Ascending aorta (tissue), 2 donors: ENCODE measurements at regions not wholly inside any gene's neighbourhood (a gene's known extent, or its start where the extent isn't known, plus 50 kb on each side); places are given as distances from the start of the nearest gene placed in this dataset.

Source experiments
- DNase-seq, 2 donors: peaks; one replicate each; pipeline ENCODE4 v3.0.0-alpha.2; 2019; ENCODE audit warnings: low spot score in 2 of 2
- H3K27ac ChIP-seq, 2 donors: fragments of 200-600 bp; sonication (generic); one replicate each; pipeline ENCODE4 v1.5.1; 2016 to 2017; ENCODE audit warnings: mild to moderate bottlenecking in 1 of 2
- H3K27me3 ChIP-seq: fragments of 200-600 bp; sonication (generic); one replicate; pipeline ENCODE4 v1.5.1; 2017
- H3K36me3 ChIP-seq, 2 donors: fragments of 200-600 bp; sonication (generic); one replicate each; pipeline ENCODE4 v1.5.1; 2016
- H3K4me1 ChIP-seq, 2 donors: fragments of 200-600 bp; sonication (generic); one replicate each; pipeline ENCODE4 v1.5.1; 2016 to 2017; ENCODE audit warnings: mild to moderate bottlenecking in 1 of 2
- H3K4me3 ChIP-seq, 2 donors: fragments of 200-600 bp; sonication (generic); one replicate each; pipeline ENCODE4 v1.5.1; 2016 to 2017; ENCODE audit warnings: mild to moderate bottlenecking in 1 of 2
- H3K9me3 ChIP-seq, 2 donors: fragments of 200-600 bp; sonication (generic); one replicate each; pipeline ENCODE4 v1.5.1; 2016
- CTCF ChIP-seq, 3 experiments: fragments of 200-600 bp in 2 of 3; fragments of 450-650 bp in 1 of 3; sonication (generic) in 2 of 3; IDR thresholded peaks; one replicate each; pipeline ENCODE4 v1.5.1; 2016 to 2019; ENCODE audit warnings: antibody characterized with exemption in 3 of 3, mild to moderate bottlenecking in 1 of 3, moderate library complexity in 1 of 3
- intact Hi-C: fragments of 100-400 bp; cut with DNase I; formaldehyde crosslinking; loops from one replicate; pipeline ENCODE4 v1.15.1; 2023

GRCh38 chr4:180434131-180434895 is 1808.9 kb upstream of the TENM3 start:
- no peak for TF ChIP-seq CTCF (IDR thresholded peaks at IDR 0.05)
- Histone ChIP-seq H3K9me3 (no peaks in the 10 kb centered on the region), H3K27ac (no peak overlapping the region), H3K4me1 (no peaks in the 10 kb centered on the region), H3K36me3 (no peaks in the 10 kb centered on the region), H3K27me3 (no peaks in the 10 kb centered on the region), H3K4me3 (no peak overlapping the region)
- DNase-seq = no peak
- intact Hi-C loops = no loop called here

DNA sequence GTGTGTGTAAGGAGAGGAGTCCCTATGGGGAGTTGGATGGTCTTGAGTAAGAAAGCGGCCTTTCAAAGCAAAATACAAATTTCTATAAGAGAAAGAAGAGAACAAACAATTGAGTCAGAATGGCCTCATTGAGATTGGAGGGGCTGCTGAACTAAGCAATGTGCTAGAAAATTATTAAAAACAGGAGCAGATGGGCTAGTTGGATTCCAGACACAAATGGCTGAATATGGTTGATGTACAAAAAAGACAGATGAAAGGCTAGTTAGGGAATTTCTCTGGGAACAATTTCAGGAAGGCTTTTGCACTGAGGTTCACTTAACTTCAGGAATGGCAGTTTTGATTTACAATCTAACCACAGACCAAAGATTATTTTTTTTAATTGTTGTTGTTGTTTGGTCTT is 1806.8 kb upstream of the TENM3 start:
- H3K27ac ChIP-seq = no peak overlapping the region
- intact Hi-C loops = no loop called here
- no peak for DNase-seq
- H3K36me3 ChIP-seq = no peaks in the 10 kb centered on the region
- no peak for TF ChIP-seq CTCF (IDR thresholded peaks at IDR 0.05)
- no peaks in the 10 kb centered on the region for H3K9me3 ChIP-seq
- H3K4me1 ChIP-seq = no peaks in the 10 kb centered on the region
- H3K27me3 ChIP-seq = no peaks in the 10 kb centered on the region
- H3K4me3 ChIP-seq = no peak overlapping the region

DNA sequence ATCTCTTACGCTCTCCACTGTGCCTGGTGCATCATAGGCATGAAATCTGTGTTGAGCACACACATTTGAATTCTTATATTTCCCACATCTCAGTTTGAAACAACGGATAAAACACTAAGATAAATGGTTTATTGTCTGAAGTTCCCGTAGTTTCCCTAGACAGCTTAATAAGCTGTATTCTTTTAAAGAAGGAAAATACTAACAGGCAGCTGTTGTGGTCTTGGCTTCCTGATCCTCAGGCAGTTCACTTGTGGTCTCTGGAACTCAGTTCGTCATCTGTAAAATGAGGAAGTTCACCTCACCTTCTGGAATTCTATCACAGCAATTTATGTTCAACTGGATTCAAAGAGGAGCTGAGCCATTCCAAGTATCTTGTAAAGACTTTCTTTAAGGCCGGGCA is 1805.6 kb upstream of the TENM3 start:
- no peaks in the 10 kb centered on the region for H3K36me3 ChIP-seq
- DNase-seq = no peak
- H3K9me3 ChIP-seq = no peaks in the 10 kb centered on the region
- no peaks in the 10 kb centered on the region for H3K4me1 ChIP-seq
- H3K27ac ChIP-seq = no peak overlapping the region
- no peaks in the 10 kb centered on the region for H3K27me3 ChIP-seq
- H3K4me3 ChIP-seq = no peak overlapping the region
- intact Hi-C loops = no loop called here
- no peak for TF ChIP-seq CTCF (IDR thresholded peaks at IDR 0.05)

DNA sequence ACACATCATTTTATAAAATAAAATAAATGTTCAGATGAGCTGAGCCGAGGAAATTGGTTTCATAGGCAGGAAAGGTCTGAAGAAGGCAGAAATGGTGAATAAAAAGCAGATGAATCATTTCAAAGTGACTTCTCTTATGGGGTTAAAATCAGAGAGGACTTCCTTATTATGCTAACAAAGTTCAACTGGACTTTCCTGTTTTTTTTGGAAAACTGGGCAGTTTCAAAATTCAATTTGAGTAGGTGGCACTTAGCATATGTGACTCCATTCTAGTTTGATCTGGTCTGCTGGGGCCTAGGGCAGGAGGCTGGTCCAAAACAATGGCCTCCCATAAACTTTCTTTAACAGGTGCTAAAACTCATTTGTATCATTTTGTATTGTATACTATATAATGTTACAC is 1794.9 kb upstream of the TENM3 start:
- Histone ChIP-seq H3K36me3 (no peaks in the 10 kb centered on the region), H3K4me1 (no peaks in the 10 kb centered on the region), H3K27ac (no peak overlapping the region), H3K9me3 (no peaks in the 10 kb centered on the region), H3K27me3 (no peaks in the 10 kb centered on the region), H3K4me3 (no peak overlapping the region)
- no peak for TF ChIP-seq CTCF (IDR thresholded peaks at IDR 0.05)
- intact Hi-C loops = no loop called here
- no peak for DNase-seq

GRCh38 chr4:180449395-180449956 is 1793.7 kb upstream of the TENM3 start:
- TF ChIP-seq CTCF (IDR thresholded peaks at IDR 0.05) = no peak
- intact Hi-C loops = no loop called here
- no peak overlapping the region for H3K4me3 ChIP-seq
- no peaks in the 10 kb centered on the region for H3K4me1 ChIP-seq
- H3K27ac ChIP-seq = no peak overlapping the region
- H3K27me3 ChIP-seq = no peaks in the 10 kb centered on the region
- H3K36me3 ChIP-seq = no peaks in the 10 kb centered on the region
- no peak for DNase-seq
- no peaks in the 10 kb centered on the region for H3K9me3 ChIP-seq
